ENCODE measurements at regions not wholly inside any gene's neighbourhood (a gene's known extent, or its start where the extent isn't known, plus 50 kb on each side); places are given as distances from the start of the nearest gene placed in this dataset.
"Not testable (repeated sequence)": the region's sequence is repeated elsewhere in the genome, so short reads cannot be mapped to it uniquely, and the experiment has no call there.

DNA sequence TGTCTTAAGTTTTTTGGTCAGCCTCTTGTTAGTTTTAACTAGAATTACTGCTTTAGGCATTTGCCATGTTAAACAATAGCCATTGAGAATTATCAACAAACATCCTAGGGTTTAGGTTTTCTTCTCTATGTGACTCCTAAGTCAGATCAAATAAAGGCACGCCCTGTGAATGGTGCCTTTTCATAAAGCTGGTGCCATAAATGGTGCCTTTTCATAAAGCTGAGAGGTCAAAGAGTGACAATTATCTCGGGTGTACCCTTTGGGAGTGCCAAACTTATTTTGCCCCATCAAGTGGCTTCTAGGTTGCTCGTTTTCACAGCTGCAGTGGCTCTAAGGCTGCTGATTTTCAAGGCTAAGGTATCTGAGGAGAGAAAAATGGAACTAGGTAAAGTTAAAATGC, 391.6 kb downstream of the DMRTA1 start (continued):
- TF ChIP-seq, protein P1, sequence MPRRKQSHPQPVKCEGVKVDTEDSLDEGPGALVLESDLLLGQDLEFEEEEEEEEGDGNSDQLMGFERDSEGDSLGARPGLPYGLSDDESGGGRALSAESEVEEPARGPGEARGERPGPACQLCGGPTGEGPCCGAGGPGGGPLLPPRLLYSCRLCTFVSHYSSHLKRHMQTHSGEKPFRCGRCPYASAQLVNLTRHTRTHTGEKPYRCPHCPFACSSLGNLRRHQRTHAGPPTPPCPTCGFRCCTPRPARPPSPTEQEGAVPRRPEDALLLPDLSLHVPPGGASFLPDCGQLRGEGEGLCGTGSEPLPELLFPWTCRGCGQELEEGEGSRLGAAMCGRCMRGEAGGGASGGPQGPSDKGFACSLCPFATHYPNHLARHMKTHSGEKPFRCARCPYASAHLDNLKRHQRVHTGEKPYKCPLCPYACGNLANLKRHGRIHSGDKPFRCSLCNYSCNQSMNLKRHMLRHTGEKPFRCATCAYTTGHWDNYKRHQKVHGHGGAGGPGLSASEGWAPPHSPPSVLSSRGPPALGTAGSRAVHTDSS (tag by site-specific recombination; IDR thresholded peaks at IDR 0.05), result no peak
- TF ChIP-seq ZNF561 (tag by site-specific recombination; IDR thresholded peaks at IDR 0.05; ENCODE audit: borderline replicate concordance), result no peak

DNA sequence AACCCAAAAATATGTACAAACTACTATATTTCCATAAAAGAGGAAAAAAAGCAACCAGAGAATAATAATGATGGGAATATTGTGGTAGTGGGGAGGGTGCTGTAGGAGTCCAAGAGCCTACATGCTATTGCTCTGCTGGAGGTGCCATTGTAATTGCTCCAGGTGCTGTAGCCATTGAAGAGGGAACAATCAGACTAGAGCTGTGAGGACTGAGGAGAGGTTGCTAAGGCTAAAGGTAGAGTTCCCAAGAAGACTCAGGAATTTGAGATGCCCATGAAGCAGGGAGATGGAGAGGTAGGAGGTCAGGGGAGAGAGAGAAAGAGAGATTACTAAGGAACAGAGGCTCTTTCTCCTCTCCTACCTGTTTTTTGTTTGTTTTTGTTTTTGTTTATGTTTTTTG, 394.0 kb downstream of the DMRTA1 start:
- no peaks in the 10 kb centered on the region for H3K4me1 ChIP-seq (ENCODE audit: control insufficient read depth, insufficient read depth, low read length)
- H3K36me3 ChIP-seq (ENCODE audit: control insufficient read depth in 2 of 2, insufficient read depth in 1 of 2, low read length in 2 of 2), result no peaks in the 10 kb centered on the region
- CTCF ChIA-PET, result no interaction called here
- POLR2A ChIA-PET, result no interaction called here
- H3K4me3 ChIP-seq (ENCODE audit: low read depth, low read length), result no peak overlapping the region
- H3K9me3 ChIP-seq (ENCODE audit: control insufficient read depth, insufficient read depth, low read depth, low read length), result no peaks in the 10 kb centered on the region
- TF ChIP-seq ZFP69B (tag by site-specific recombination; IDR thresholded peaks at IDR 0.05), result no peak
- TF ChIP-seq ZNF561 (tag by site-specific recombination; IDR thresholded peaks at IDR 0.05; ENCODE audit: borderline replicate concordance), result no peak
- TF ChIP-seq EGR2 (tag by site-specific recombination; IDR thresholded peaks at IDR 0.05; ENCODE audit: low read depth), result no peak
- H3K27ac ChIP-seq (ENCODE audit: extremely low read depth, low read depth, low read length), result no peak overlapping the region

DNA sequence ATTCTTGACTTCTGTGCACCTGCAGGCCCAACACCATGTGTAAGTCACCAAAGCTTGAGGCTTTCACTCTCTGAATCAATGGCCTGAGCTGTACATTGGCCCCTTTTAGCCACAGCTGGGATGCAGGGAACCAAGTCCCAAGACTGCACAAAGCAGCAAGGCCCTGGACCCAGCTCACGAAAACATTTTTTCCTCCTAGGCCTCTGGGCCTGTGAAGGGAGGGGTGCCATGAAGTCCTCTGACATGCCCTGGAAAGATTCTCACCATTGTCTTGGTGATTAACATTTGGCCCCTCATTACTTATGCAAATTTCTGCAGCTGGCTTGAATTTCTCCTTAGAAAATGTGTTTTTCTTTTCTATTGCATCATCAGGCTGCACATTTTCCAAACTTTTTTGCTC, 398.6 kb downstream of the DMRTA1 start:
- H3K4me3 ChIP-seq (ENCODE audit: low read depth, low read length); CTCF ChIA-PET; H3K27ac ChIP-seq (ENCODE audit: extremely low read depth, low read depth, low read length); POLR2A ChIA-PET; H3K9me3 ChIP-seq (ENCODE audit: control insufficient read depth, insufficient read depth, low read depth, low read length); H3K36me3 ChIP-seq (ENCODE audit: control insufficient read depth in 2 of 2, insufficient read depth in 1 of 2, low read length in 2 of 2); H3K4me1 ChIP-seq (ENCODE audit: control insufficient read depth, insufficient read depth, low read length): not testable (repeated sequence)
- peak; percentile 73 for TF ChIP-seq ZNF585B (tag by site-specific recombination; IDR thresholded peaks at IDR 0.05)

DNA sequence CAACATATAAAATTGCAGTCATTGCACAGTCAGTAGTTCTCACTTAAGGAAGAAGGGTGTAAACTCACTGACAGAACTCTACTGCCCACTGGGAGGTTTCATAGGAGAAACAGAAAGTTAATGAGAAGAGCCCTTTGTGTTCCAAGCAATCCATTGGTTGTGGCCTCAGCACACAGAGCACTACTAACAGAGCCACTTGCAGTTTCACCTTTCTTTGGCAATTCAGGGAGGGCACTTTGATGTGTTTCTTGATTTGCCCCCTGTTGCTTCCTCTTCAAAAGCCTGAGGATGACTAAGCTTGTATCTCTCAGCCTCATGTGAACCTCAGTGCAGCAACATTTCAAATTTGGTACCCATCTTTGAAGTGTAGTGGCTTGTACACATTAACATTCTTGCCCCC, 409.4 kb downstream of the DMRTA1 start:
- POLR2A ChIA-PET, result no interaction called here

DNA sequence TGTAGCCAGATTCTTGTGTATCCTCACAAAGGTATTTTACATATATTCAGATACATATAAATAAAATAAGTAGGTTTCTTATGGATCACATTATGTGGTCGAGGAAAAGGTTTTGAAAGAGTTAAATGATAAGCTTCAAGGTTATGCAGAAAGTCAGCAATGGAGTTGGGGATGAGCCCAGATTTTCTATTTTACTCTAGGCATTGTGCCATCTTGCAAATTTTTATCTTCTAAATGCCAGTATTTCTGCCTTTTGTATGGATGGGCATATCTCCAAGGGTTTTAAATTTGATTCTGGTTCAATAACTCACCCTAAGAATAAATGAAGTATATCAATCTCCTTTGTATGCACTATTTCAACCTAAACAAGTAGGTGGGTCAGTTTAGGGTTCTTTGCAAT, 410.7 kb downstream of the DMRTA1 start:
- H3K4me1 ChIP-seq (ENCODE audit: control insufficient read depth, insufficient read depth, low read length), result no peaks in the 10 kb centered on the region
- no peak overlapping the region for H3K27ac ChIP-seq (ENCODE audit: extremely low read depth, low read depth, low read length)
- CTCF ChIA-PET, result interaction anchor here (0.7 kb wide), 1 partner anchor 580 kb away, joined by 3 read pairs; no protein-coding TSS in a partner anchor
- H3K9me3 ChIP-seq (ENCODE audit: control insufficient read depth, insufficient read depth, low read depth, low read length), result no peaks in the 10 kb centered on the region
- POLR2A ChIA-PET, result no interaction called here
- no peaks in the 10 kb centered on the region for H3K36me3 ChIP-seq (ENCODE audit: control insufficient read depth in 2 of 2, insufficient read depth in 1 of 2, low read length in 2 of 2)
- TF ChIP-seq ZNF529 (tag by site-specific recombination; IDR thresholded peaks at IDR 0.05; ENCODE audit: insufficient replicate concordance) (no peak), KLF8 (tag by site-specific recombination; IDR thresholded peaks at IDR 0.05) (no peak), ZNF239 (tag by site-specific recombination; IDR thresholded peaks at IDR 0.05) (no peak), ZNF391 (tag by site-specific recombination; IDR thresholded peaks at IDR 0.05; ENCODE audit: borderline replicate concordance, low read depth) (no peak), ZXDB (tag by site-specific recombination; IDR thresholded peaks at IDR 0.05) (no peak), ZNF366 (tag by site-specific recombination; conservative IDR thresholded peaks at IDR 0.05) (no peak), ZNF600 (tag by site-specific recombination; IDR thresholded peaks at IDR 0.05) (no peak), HOXA7 (CRISPR knock-in tag; IDR thresholded peaks at IDR 0.05; ENCODE audit: borderline replicate concordance) (no peak), SP7 (tag by site-specific recombination; IDR thresholded peaks at IDR 0.05) (no peak), ZFP3 (tag by site-specific recombination; IDR thresholded peaks at IDR 0.05; ENCODE audit: low read depth) (no peak)
- TF ChIP-seq, protein P2, sequence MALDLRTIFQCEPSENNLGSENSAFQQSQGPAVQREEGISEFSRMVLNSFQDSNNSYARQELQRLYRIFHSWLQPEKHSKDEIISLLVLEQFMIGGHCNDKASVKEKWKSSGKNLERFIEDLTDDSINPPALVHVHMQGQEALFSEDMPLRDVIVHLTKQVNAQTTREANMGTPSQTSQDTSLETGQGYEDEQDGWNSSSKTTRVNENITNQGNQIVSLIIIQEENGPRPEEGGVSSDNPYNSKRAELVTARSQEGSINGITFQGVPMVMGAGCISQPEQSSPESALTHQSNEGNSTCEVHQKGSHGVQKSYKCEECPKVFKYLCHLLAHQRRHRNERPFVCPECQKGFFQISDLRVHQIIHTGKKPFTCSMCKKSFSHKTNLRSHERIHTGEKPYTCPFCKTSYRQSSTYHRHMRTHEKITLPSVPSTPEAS (tag by site-specific recombination; IDR thresholded peaks at IDR 0.05), result no peak
- TF ChIP-seq, protein P3, sequence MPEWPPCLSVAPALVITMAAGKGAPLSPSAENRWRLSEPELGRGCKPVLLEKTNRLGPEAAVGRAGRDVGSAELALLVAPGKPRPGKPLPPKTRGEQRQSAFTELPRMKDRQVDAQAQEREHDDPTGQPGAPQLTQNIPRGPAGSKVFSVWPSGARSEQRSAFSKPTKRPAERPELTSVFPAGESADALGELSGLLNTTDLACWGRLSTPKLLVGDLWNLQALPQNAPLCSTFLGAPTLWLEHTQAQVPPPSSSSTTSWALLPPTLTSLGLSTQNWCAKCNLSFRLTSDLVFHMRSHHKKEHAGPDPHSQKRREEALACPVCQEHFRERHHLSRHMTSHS (tag by site-specific recombination; IDR thresholded peaks at IDR 0.05), result no peak
- TF ChIP-seq, protein P4, sequence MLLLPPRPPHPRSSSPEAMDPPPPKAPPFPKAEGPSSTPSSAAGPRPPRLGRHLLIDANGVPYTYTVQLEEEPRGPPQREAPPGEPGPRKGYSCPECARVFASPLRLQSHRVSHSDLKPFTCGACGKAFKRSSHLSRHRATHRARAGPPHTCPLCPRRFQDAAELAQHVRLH (tag by site-specific recombination; IDR thresholded peaks at IDR 0.05), result no peak
- TF ChIP-seq, protein P5, sequence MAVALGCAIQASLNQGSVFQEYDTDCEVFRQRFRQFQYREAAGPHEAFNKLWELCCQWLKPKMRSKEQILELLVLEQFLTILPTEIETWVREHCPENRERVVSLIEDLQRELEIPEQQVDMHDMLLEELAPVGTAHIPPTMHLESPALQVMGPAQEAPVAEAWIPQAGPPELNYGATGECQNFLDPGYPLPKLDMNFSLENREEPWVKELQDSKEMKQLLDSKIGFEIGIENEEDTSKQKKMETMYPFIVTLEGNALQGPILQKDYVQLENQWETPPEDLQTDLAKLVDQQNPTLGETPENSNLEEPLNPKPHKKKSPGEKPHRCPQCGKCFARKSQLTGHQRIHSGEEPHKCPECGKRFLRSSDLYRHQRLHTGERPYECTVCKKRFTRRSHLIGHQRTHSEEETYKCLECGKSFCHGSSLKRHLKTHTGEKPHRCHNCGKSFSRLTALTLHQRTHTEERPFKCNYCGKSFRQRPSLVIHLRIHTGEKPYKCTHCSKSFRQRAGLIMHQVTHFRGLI (tag by site-specific recombination; IDR thresholded peaks at IDR 0.05), result no peak
- H3K4me3 ChIP-seq (ENCODE audit: low read depth, low read length), result no peak overlapping the region

More for the DNA sequence above, 409.4 kb downstream of the DMRTA1 start:
- CTCF ChIA-PET, result no interaction called here
- no peak overlapping the region for H3K4me3 ChIP-seq (ENCODE audit: low read depth, low read length)
- TF ChIP-seq ZNF423 (tag by site-specific recombination; IDR thresholded peaks at IDR 0.05), result no peak
- TF ChIP-seq ZNF571 (tag by site-specific recombination; IDR thresholded peaks at IDR 0.05), result no peak
- no peak for TF ChIP-seq ZNF350 (tag by site-specific recombination; IDR thresholded peaks at IDR 0.05)
- no peaks in the 10 kb centered on the region for H3K36me3 ChIP-seq (ENCODE audit: control insufficient read depth in 2 of 2, insufficient read depth in 1 of 2, low read length in 2 of 2)
- no peaks in the 10 kb centered on the region for H3K9me3 ChIP-seq (ENCODE audit: control insufficient read depth, insufficient read depth, low read depth, low read length)
- no peaks in the 10 kb centered on the region for H3K4me1 ChIP-seq (ENCODE audit: control insufficient read depth, insufficient read depth, low read length)
- H3K27ac ChIP-seq (ENCODE audit: extremely low read depth, low read depth, low read length), result no peak overlapping the region
